HPDE6-E6E7 (cell line): ENCODE measurements at regions not wholly inside any gene's neighbourhood (a gene's known extent, or its start where the extent isn't known, plus 50 kb on each side); places are given as distances from the start of the nearest gene placed in this dataset.
"Not testable (repeated sequence)": the region's sequence is repeated elsewhere in the genome, so short reads cannot be mapped to it uniquely, and the experiment has no call there.

Source experiments
- DNase-seq: peaks from one replicate; pipeline ENCODE4 v3.0.0; 2011; ENCODE audit warnings: missing footprints; ENCODE audit errors: extremely low spot score

DNA sequence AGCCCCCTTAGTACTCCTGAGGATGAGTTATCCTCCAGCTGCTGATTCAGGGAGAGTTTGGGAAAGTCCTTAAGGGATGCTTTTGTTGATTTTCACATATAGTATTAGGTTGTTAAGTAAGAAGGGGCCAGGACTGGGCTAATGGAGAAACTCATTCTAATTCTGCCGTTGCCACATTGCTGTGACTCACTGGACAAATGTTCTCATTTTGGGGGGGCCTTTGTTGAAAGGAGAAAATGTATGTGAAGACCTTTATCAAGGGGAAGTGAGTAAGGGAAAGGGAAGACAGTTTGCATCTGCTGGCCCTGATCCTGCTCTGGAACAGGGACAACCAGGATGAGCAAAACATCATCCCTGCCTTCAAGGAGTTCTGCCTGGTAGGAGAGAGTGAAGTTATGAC lies 123.2 kb upstream of the FGGY start:
- DNase-seq = no peak

- no peak for DNase-seq
Observed at GRCh38 chr1:59176471-59176870, 120.4 kb upstream of the FGGY start.

DNA sequence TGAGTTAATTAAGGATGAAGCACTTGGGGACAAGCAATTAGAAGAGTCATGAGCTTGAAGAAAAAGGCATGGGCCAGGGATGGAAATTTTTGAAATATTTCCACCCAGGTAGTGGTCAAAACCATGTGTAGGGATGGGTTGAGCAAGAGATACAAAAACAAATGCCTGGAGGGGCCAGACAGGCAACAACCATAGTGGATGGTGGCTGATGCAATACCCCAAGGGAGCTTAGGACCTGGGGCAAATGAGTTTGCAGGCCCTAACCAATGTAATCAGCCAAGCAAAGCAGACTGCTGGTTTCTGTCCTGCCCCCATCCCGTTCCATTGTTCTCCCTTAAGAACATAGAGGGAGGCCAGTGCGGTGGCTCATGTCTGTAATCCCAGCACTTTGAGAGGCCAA lies 119.1 kb upstream of the FGGY start:
- no peak for DNase-seq

DNA sequence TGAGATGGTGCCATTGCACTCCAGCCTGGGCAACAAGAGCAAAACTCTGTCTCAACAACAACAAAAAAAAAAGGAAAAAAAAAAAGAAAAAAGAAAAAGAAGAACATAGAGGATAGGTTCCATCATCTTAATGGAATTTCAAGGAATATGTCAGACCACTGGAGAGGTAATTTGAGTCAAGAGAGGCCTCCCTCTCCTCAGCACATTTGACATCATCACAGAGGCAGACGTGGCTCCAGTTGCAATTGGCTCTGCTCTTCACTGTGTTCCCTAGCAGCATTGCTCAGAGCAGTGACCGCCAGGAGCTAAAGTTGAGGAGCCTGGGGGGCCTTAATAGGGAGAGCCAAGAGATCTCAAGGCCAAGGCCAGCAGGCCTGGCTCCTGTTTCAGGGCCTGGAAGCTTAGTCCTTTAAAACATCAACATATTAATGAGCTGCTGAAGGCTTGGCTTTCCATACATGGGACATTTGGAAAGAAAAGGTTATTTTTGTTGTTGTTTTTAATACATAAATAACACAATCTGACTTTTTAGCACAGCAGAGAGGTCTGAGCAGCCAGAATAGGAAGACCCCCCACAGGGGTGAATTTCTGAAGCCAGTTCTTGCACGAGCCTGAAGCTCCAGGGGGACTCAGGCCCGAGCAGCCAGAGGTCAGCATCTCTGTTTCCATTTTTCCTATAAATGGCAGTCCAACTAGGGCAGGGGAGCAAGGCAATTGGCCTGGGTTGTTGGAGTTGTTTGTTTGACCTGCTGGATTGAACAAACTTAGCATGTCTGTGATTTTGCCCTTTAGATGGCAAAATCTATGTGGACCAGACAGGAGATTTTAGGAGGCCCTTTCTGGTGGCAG lies 118.3 kb upstream of the FGGY start:
- DNase-seq = no peak

DNA sequence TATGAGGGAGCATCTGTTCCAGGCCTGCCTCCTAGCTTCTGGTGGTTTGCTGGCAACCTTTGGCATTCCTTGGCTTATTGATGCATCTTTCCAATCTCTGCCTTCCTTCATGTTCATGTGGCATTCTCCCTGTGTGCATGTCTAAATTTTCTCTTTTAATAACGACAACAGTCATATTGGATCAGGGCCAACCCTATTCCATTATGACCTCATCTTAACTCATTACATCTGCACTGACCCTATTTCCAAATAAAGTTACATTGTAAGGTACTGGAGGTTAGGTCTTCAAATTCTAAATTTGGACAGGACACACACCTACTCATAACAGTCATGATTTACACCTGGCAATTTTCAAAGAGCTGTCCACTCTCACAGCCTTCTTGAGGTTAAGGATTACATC lies 117.2 kb upstream of the FGGY start:
- DNase-seq = no peak

DNA sequence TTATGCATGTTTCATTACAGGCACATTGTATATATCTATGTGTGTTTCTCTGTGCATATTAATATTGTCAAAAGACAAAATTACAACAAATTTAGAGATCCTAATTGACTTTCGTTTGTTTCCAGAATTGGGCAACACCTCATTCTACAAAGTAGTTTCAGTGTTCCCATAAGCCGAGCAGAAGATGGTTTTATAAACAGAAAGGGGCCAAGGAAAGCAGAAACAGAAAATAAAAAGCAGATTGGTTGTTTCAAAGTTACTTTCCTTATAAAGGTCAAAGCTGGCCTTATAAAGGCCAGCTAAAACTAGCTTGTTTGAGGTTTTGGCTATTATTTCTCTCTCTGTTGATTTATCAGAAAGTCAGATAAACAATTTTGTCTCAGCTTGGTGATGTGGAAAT lies 116.2 kb upstream of the FGGY start:
- no peak for DNase-seq

DNA sequence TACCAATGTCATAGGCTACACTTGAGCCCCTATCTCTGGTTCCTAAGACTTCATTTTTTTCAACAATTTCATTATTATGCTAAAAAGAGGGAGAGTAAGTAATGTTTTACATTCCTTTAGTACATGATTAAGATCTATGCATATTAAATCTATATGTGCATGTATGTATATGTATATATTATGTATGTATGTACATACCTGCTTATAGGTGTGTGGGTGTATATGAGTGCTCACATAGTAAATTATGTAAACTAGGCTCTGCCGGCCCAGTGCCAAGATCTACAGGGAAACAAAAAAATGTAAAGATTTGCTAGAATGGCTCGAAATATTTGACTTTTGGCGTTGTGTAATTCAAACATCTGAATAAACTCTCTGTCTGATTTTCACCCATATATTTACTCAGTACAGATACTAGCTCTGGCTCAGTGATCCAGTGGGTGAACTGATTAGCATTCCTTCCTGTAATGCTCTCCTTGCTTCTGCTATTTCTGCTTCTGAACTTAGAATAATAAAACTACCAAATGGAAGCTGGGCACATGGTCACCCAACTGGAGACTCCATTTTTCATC lies 113.1 kb upstream of the FGGY start:
- DNase-seq = no peak

GRCh38 chr1:59184365-59184905 lies 112.5 kb upstream of the FGGY start:
- no peak for DNase-seq

GRCh38 chr1:59185163-59185860 lies 111.6 kb upstream of the FGGY start:
- DNase-seq = no peak

DNA sequence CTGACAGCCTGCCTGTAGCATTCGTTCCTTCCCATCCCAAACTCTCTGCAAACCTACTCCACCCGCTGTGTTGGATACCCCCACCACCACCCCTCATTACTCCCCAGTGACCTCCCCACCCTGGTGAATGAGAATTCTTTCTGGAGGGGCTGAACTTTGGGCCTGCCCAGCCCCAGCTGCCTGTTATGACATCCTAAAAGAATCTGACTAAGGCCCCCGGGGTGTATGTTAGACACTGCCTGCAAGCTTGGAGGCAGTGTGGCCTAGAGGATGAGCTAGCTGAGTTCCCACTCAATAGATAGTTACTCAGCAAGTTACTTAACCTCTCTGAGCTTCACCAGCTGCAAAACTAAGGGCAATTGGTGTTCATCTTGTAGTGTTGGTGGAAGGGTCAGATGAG lies 110.2 kb upstream of the FGGY start:
- DNase-seq = no peak

- no peak for DNase-seq
Observed at GRCh38 chr1:59188413-59189213, 108.3 kb upstream of the FGGY start.

DNA sequence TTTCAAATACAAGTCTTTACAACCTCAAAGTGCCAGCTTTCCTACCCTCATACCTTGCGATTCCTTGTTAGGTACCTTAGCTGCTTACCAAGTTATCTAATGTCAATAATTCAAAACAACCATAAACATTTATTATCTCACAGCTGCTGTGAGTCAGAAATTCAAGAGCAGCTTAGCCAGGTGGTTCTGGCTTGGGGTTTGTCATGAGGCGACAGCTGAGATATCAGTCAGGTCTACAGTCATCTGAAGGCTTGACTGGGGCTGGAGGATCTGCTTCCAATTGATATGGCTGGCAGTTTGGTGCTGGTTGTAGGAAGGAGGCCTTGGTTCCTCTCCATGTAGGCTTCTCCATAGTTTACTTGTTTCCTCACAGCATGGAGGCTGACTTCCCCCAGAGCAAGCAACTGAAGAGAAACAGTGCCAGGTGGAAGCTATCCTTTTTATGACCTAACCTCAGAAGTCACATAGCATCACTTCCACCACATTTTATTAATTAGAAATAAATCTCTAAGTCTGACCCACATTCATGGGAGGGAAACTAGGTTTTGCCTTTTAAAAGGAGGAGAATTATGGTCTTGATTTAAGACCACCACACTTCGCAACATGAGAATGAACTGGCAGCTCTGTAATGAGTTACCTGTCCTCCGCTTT lies 103.3 kb upstream of the FGGY start:
- DNase-seq = no peak

DNA sequence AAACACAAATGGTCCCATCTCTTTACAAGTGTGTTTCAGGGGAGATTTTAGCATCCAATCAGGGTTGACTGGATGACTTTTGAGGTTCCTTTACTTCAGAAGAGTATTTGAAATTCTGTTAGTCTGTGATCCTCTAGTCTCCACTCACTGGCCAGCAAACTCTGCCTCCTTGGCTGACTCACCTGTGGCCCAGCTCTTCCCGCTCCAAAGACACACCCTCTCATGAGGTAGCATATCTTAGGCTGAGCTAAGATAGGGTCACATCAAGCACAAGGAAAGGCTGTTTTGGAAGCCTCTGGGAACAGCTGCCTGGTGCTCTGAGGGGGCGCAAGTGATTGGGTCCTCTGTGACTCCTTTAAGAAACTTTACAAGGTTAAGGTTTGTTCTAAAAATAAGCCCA lies 102.3 kb upstream of the FGGY start:
- peak; percentile 32 for DNase-seq

DNA sequence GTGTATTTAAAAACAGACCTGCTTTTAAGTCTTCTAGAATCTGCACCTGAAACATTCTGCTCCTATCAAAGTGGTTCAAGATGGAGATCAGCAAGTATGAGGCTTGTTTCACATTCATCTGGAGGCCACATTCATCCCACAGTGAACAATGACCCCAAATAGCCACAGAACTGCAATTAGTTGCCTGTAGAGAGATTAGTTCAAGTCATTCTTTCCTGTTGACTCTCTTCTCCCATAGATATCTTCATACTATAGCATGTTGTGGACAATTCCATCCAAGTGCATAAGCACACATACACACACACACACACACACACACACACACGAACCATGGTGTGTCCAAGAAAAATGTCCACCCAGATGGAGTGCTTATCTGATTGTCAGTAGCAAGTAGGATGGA lies 101.7 kb upstream of the FGGY start:
- no peak for DNase-seq

GRCh38 chr1:59198564-59198963 lies 98.3 kb upstream of the FGGY start:
- DNase-seq = no peak

DNA sequence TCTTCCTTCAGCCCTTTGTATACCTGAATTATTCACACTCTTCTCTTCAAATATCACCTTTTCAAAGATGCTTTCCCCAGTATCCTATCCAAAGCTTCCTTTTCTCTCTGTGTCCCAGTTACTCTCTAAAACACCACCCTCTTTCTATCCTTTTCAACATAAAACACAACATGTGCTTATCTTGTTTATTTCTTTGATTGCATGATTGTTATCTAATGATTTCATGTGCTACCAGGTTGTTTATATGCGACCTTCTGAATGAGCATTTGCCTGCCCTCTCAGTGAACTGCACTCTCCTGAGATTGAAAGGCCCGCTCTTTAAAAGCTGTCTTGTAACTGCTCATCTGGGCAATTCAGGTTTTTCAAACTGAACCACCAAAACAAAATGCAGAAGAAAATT lies 97.7 kb upstream of the FGGY start:
- no peak for DNase-seq

GRCh38 chr1:59199719-59200376 lies 97.0 kb upstream of the FGGY start:
- no peak for DNase-seq

DNA sequence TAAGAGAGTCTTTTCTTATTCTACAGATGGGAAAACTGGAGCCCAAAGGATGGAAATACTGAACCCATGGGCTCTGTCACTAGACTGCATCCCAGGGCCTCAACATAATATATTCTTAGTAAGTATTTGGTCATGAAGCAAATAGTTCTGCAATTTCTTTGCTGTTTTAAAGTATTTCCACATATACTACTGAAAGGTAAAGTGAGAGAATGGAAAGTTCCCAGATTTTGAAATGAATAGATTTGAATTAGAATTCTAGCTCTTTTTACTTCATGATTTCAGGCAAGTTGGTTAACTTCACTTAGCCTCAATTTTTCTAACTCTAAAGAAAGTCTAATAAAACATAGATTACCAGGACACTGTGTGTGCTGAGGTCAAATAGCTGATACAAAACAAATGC lies 95.6 kb upstream of the FGGY start:
- no peak for DNase-seq

GRCh38 chr1:59202455-59202854 lies 94.4 kb upstream of the FGGY start:
- DNase-seq = no peak

DNA sequence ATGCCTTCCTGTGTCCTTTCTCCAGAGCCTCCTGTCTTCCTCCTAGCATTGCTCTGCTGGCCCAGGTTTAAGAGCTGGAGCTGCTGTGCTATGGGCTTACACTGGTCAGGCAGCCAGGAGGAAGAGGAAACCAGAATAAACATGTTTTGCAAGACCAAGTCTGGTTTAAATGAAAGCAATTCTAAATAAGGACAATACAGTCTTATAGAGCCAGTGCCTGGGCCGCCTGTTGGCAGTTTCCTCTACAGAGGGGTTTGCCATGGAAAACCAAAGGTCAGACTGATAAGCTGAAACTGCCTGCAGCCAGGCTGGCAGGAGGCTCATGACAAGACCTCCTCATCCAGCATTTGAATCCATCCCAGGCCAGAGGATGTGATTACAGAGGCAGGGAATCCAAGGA lies 92.9 kb upstream of the FGGY start:
- DNase-seq = no peak

DNA sequence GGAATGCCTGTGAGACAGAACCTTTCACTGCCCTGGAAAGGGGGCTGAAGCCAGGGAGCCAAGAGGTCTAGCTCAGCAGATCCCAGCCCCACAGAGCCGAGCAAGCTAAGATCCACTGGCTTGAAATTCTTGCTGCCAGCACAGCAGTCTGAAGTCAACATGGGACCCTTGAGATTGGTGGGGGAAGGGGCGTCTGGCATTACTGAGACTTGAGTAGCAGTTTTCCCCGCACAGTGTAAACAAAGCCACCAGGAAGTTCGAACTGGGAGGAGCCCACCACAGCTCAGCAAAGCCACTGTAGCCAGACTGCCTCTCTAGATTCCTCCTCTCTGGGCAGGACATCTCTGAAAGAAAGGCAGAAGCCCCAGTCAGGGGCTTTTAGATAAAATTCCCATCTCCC lies 90.3 kb upstream of the FGGY start:
- not testable (repeated sequence) for DNase-seq
